GM12878 (cell line): ENCODE measurements at regions not wholly inside any gene's neighbourhood (a gene's known extent, or its start where the extent isn't known, plus 50 kb on each side); places are given as distances from the start of the nearest gene placed in this dataset.

Source experiments
- CEBPZ ChIP-seq: fragments of 150-350 bp; IDR thresholded peaks from 2 replicates; pipeline ENCODE4 v1.6.1; 2016; ENCODE audit warnings: low read depth, low read length
- CHD2 ChIP-seq: IDR thresholded peaks from 2 replicates; pipeline ENCODE4 v1.6.1; 2011; ENCODE audit warnings: low read depth, low read length, improper control_type of control experiment, borderline replicate concordance
- CTCF ChIP-seq, 3 experiments: IDR thresholded peaks in 2 of 3; conservative IDR thresholded peaks in 1 of 3; 2 replicates each; pipeline ENCODE4 v1.5.1; 2011; ENCODE audit warnings: low read depth in 3 of 3, low read length in 3 of 3, mild to moderate bottlenecking in 3 of 3, control low read depth in 2 of 3, moderate library complexity in 2 of 3, inconsistent platforms in 1 of 3, mixed read lengths in 1 of 3; ENCODE audit not compliant: control insufficient read depth in 2 of 3, insufficient read depth in 1 of 3; ENCODE audit errors: extremely low read depth in 1 of 3
- POLR2A ChIP-seq: IDR thresholded peaks from 2 replicates; pipeline ENCODE4 v1.6.1; 2011; ENCODE audit warnings: low read depth, mild to moderate bottlenecking, low read length
- POLR2AphosphoS5 ChIP-seq: IDR thresholded peaks from 2 replicates; pipeline ENCODE4 v1.6.1; 2011; ENCODE audit warnings: mild to moderate bottlenecking, low read length, inconsistent platforms
- ZBED1 ChIP-seq: IDR thresholded peaks from 2 replicates; pipeline ENCODE4 v1.6.1; 2016; ENCODE audit warnings: borderline replicate concordance

GRCh38 chrX:106249706-106250379 is 81.7 kb downstream of the PWWP3B start:
- no peak for TF ChIP-seq CTCF (IDR thresholded peaks at IDR 0.05 in 2 of 3, conservative IDR thresholded peaks at IDR 0.05 in 1 of 3; ENCODE audit: control insufficient read depth in 2 of 3, extremely low read depth in 1 of 3, insufficient read depth in 1 of 3, low read depth in 3 of 3, low read length in 3 of 3)
- no peak for TF ChIP-seq ZBED1
- TF ChIP-seq CHD2: no peak
- TF ChIP-seq POLR2AphosphoS5: no peak
- no peak for TF ChIP-seq POLR2A
- no peak for TF ChIP-seq CEBPZ
